Spleen (tissue), 7 donors: ENCODE measurements at regions not wholly inside any gene's neighbourhood (a gene's known extent, or its start where the extent isn't known, plus 50 kb on each side); places are given as distances from the start of the nearest gene placed in this dataset.

ENCODE experiments used
- POLR2A ChIP-seq, 3 donors: fragments of 450-650 bp; IDR thresholded peaks; one replicate each; pipeline ENCODE4 v1.5.1; 2017; ENCODE audit warnings: antibody characterized with exemption in 3 of 3, mild to moderate bottlenecking in 1 of 3
- POLR2AphosphoS5 ChIP-seq, 3 donors: sonication (generic); formaldehyde crosslinking; IDR thresholded peaks; one replicate each; pipeline ENCODE4 v1.5.1; 2017; ENCODE audit warnings: antibody characterized with exemption in 3 of 3
- TF ChIP-seq, protein P1 (sequence below), 11 experiments: fragments of 200-600 bp in 7 of 11; fragments of 450-650 bp in 4 of 11; sonication (generic) in 4 of 11; IDR thresholded peaks in 8 of 11; conservative IDR thresholded peaks in 3 of 11; 1 replicate in 7 of 11; 2 replicates in 4 of 11; pipeline versions ENCODE4 v1.4.0 to v1.8.0; 2016 to 2021; ENCODE audit warnings: antibody characterized with exemption in 11 of 11, inconsistent platforms in 4 of 11, mild to moderate bottlenecking in 1 of 11
- donor health status: DM: no; HTN: no; CAD: no; lungs with moderate emphysema.
- donor health status: DM: no; HTN: no; CAD: no.
- donor health status: DM: no; HTN: no; CAD: no.

DNA sequence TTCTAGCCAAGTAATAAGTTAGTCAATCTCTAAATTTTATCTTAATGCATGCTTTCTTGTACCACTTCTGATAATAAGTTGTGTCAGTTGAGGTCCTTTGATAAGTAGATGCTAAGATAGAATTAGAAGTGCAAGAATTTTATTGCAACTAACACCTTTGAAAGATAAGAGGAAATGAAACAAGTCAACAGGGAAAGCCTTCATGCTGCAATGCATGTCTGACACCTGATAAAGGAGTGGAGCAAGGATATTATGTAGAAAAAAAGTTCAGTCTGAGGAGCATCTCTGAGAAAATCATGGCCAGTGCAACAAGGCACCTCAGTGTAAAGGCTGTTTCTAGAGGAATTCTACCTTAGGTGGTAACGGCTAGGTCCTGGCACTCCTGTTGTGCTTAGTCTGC lies 210.7 kb upstream of the PPP1R2C start:
- TF ChIP-seq, protein P1, sequence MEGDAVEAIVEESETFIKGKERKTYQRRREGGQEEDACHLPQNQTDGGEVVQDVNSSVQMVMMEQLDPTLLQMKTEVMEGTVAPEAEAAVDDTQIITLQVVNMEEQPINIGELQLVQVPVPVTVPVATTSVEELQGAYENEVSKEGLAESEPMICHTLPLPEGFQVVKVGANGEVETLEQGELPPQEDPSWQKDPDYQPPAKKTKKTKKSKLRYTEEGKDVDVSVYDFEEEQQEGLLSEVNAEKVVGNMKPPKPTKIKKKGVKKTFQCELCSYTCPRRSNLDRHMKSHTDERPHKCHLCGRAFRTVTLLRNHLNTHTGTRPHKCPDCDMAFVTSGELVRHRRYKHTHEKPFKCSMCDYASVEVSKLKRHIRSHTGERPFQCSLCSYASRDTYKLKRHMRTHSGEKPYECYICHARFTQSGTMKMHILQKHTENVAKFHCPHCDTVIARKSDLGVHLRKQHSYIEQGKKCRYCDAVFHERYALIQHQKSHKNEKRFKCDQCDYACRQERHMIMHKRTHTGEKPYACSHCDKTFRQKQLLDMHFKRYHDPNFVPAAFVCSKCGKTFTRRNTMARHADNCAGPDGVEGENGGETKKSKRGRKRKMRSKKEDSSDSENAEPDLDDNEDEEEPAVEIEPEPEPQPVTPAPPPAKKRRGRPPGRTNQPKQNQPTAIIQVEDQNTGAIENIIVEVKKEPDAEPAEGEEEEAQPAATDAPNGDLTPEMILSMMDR (IDR thresholded peaks at IDR 0.05 in 8 of 11, conservative IDR thresholded peaks at IDR 0.05 in 3 of 11), result no peak
- TF ChIP-seq POLR2A (IDR thresholded peaks at IDR 0.05) (no peak), POLR2AphosphoS5 (IDR thresholded peaks at IDR 0.05) (no peak)
